HEK293 (cell line): ENCODE measurements at regions not wholly inside any gene's neighbourhood (a gene's known extent, or its start where the extent isn't known, plus 50 kb on each side); places are given as distances from the start of the nearest gene placed in this dataset.

ENCODE experiments used
- KLF16 ChIP-seq: fragments of 450-650 bp; formaldehyde crosslinking; IDR thresholded peaks from 2 replicates; pipeline ENCODE4 v1.5.1; 2017; ENCODE audit warnings: missing biosample characterization, missing genetic modification characterization
- ZNF324 ChIP-seq: fragments of 450-650 bp; formaldehyde crosslinking; IDR thresholded peaks from 2 replicates; pipeline ENCODE4 v1.5.1; 2016; ENCODE audit warnings: missing biosample characterization, missing genetic modification characterization
- TF ChIP-seq, protein P1 (sequence below): fragments of 450-650 bp; formaldehyde crosslinking; IDR thresholded peaks from 2 replicates; pipeline ENCODE4 v1.5.1; 2016; ENCODE audit warnings: missing biosample characterization, missing genetic modification characterization
- TF ChIP-seq, protein P2 (sequence below): fragments of 450-650 bp; formaldehyde crosslinking; IDR thresholded peaks from 2 replicates; pipeline ENCODE4 v1.5.1; 2016; ENCODE audit warnings: missing biosample characterization, missing genetic modification characterization
- TF ChIP-seq, protein P3 (sequence below): fragments of 450-650 bp; formaldehyde crosslinking; IDR thresholded peaks from 2 replicates; pipeline ENCODE4 v1.5.1; 2017; ENCODE audit warnings: missing biosample characterization, missing genetic modification characterization
- TF ChIP-seq, protein P4 (sequence below): sonication (generic); formaldehyde crosslinking; IDR thresholded peaks from 2 replicates; pipeline ENCODE4 v1.8.1; 2022; ENCODE audit warnings: mild to moderate bottlenecking, moderate library complexity, missing genetic modification reagents
- TF ChIP-seq, protein P5 (sequence below): fragments of 450-650 bp; formaldehyde crosslinking; IDR thresholded peaks from 2 replicates; pipeline ENCODE4 v1.5.1; 2016; ENCODE audit warnings: missing biosample characterization, missing genetic modification characterization, low read depth
- TF ChIP-seq, protein P6 (sequence below): fragments of 450-650 bp; formaldehyde crosslinking; optimal IDR thresholded peaks from 2 replicates; pipeline ENCODE3; 2016; ENCODE audit warnings: missing biosample characterization, mild to moderate bottlenecking, missing genetic modification characterization
- TF ChIP-seq, protein P7 (sequence below): fragments of 450-650 bp; formaldehyde crosslinking; IDR thresholded peaks from 2 replicates; pipeline ENCODE4 v1.5.1; 2016; ENCODE audit warnings: missing biosample characterization, missing genetic modification characterization, low read depth

DNA sequence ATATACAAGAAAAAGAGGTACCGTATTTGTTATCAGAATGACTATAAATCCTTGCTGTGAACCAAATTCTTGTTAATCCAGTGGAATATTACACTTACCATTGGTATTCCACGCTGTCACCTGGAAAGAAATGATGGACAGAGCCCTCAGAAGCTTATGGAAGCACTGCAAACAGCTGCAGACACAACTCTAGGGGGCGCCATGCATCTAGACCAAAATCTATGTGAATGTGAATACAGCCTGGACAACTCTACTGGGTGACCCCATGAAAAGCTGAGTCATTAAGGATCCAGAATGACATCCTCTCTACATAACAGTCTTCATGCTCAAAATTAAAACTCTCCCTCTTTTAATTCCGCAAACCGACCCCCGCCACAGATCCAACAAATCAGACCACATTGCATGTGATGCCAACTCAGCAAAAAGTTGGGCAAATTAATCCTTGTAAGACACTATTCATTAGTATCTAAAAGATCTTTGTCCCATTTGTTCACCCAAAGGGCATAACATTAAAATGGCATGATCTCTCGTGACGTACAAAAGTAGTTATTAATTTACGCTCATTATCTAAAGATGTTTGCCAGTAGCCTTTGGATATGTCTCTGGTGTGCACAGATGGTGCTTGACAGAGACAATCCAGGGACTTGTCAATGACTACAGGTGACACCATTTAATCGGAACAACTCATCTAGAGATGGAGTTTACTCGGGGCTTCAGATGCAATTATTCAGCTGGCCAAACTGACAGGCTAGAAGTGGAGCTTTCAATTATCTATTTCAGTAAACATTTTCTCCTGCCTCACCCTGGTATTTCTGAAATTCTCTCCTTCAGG is 552.7 kb upstream of the PSMD7 start:
- TF ChIP-seq ZNF324 (tag by site-specific recombination), result no peak
- TF ChIP-seq, protein P1, sequence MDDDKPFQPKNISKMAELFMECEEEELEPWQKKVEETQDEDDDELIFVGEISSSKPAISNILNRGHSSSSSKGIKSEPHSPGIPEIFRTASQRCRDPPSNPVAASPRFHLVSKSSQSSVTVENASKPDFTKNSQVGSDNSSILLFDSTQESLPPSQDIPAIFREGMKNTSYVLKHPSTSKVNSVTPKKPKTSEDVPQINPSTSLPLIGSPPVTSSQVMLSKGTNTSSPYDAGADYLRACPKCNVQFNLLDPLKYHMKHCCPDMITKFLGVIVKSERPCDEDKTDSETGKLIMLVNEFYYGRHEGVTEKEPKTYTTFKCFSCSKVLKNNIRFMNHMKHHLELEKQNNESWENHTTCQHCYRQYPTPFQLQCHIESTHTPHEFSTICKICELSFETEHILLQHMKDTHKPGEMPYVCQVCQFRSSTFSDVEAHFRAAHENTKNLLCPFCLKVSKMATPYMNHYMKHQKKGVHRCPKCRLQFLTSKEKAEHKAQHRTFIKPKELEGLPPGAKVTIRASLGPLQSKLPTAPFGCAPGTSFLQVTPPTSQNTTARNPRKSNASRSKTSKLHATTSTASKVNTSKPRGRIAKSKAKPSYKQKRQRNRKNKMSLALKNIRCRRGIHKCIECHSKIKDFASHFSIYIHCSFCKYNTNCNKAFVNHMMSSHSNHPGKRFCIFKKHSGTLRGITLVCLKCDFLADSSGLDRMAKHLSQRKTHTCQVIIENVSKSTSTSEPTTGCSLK, result no peak
- TF ChIP-seq, protein P2, sequence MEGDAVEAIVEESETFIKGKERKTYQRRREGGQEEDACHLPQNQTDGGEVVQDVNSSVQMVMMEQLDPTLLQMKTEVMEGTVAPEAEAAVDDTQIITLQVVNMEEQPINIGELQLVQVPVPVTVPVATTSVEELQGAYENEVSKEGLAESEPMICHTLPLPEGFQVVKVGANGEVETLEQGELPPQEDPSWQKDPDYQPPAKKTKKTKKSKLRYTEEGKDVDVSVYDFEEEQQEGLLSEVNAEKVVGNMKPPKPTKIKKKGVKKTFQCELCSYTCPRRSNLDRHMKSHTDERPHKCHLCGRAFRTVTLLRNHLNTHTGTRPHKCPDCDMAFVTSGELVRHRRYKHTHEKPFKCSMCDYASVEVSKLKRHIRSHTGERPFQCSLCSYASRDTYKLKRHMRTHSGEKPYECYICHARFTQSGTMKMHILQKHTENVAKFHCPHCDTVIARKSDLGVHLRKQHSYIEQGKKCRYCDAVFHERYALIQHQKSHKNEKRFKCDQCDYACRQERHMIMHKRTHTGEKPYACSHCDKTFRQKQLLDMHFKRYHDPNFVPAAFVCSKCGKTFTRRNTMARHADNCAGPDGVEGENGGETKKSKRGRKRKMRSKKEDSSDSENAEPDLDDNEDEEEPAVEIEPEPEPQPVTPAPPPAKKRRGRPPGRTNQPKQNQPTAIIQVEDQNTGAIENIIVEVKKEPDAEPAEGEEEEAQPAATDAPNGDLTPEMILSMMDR (tag by site-specific recombination), result no peak
- TF ChIP-seq, protein P3, sequence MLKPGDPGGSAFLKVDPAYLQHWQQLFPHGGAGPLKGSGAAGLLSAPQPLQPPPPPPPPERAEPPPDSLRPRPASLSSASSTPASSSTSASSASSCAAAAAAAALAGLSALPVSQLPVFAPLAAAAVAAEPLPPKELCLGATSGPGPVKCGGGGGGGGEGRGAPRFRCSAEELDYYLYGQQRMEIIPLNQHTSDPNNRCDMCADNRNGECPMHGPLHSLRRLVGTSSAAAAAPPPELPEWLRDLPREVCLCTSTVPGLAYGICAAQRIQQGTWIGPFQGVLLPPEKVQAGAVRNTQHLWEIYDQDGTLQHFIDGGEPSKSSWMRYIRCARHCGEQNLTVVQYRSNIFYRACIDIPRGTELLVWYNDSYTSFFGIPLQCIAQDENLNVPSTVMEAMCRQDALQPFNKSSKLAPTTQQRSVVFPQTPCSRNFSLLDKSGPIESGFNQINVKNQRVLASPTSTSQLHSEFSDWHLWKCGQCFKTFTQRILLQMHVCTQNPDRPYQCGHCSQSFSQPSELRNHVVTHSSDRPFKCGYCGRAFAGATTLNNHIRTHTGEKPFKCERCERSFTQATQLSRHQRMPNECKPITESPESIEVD, result no peak
- TF ChIP-seq, protein P4, sequence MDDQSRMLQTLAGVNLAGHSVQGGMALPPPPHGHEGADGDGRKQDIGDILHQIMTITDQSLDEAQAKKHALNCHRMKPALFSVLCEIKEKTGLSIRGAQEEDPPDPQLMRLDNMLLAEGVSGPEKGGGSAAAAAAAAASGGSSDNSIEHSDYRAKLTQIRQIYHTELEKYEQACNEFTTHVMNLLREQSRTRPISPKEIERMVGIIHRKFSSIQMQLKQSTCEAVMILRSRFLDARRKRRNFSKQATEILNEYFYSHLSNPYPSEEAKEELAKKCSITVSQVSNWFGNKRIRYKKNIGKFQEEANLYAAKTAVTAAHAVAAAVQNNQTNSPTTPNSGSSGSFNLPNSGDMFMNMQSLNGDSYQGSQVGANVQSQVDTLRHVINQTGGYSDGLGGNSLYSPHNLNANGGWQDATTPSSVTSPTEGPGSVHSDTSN (CRISPR knock-in tag), result no peak
- TF ChIP-seq KLF16, result no peak
- TF ChIP-seq, protein P5, sequence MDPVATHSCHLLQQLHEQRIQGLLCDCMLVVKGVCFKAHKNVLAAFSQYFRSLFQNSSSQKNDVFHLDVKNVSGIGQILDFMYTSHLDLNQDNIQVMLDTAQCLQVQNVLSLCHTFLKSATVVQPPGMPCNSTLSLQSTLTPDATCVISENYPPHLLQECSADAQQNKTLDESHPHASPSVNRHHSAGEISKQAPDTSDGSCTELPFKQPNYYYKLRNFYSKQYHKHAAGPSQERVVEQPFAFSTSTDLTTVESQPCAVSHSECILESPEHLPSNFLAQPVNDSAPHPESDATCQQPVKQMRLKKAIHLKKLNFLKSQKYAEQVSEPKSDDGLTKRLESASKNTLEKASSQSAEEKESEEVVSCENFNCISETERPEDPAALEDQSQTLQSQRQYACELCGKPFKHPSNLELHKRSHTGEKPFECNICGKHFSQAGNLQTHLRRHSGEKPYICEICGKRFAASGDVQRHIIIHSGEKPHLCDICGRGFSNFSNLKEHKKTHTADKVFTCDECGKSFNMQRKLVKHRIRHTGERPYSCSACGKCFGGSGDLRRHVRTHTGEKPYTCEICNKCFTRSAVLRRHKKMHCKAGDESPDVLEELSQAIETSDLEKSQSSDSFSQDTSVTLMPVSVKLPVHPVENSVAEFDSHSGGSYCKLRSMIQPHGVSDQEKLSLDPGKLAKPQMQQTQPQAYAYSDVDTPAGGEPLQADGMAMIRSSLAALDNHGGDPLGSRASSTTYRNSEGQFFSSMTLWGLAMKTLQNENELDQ (tag by site-specific recombination), result no peak
- TF ChIP-seq, protein P6, sequence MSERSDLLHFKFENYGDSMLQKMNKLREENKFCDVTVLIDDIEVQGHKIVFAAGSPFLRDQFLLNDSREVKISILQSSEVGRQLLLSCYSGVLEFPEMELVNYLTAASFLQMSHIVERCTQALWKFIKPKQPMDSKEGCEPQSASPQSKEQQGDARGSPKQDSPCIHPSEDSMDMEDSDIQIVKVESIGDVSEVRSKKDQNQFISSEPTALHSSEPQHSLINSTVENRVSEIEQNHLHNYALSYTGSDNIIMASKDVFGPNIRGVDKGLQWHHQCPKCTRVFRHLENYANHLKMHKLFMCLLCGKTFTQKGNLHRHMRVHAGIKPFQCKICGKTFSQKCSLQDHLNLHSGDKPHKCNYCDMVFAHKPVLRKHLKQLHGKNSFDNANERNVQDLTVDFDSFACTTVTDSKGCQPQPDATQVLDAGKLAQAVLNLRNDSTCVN (tag by site-specific recombination), result no peak
- TF ChIP-seq, protein P7, sequence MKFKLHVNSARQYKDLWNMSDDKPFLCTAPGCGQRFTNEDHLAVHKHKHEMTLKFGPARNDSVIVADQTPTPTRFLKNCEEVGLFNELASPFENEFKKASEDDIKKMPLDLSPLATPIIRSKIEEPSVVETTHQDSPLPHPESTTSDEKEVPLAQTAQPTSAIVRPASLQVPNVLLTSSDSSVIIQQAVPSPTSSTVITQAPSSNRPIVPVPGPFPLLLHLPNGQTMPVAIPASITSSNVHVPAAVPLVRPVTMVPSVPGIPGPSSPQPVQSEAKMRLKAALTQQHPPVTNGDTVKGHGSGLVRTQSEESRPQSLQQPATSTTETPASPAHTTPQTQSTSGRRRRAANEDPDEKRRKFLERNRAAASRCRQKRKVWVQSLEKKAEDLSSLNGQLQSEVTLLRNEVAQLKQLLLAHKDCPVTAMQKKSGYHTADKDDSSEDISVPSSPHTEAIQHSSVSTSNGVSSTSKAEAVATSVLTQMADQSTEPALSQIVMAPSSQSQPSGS (tag by site-specific recombination), result no peak
